ENCODE measurements at regions not wholly inside any gene's neighbourhood (a gene's known extent, or its start where the extent isn't known, plus 50 kb on each side); places are given as distances from the start of the nearest gene placed in this dataset.
"Not testable (repeated sequence)": the region's sequence is repeated elsewhere in the genome, so short reads cannot be mapped to it uniquely, and the experiment has no call there.

- DNase-seq = no peak
Measured at GRCh38 chr6:169000022-169000421, 253.6 kb downstream of the THBS2 start.

GRCh38 chr6:168999392-168999791, 254.3 kb downstream of the THBS2 start:
- peak; percentile 80 for DNase-seq

GRCh38 chr6:168996356-168996625, 257.4 kb downstream of the THBS2 start:
- DNase-seq = no peak

- no peak for DNase-seq
Measured at GRCh38 chr6:168995526-168996355, 257.9 kb downstream of the THBS2 start.

GRCh38 chr6:168994956-168995355, 258.7 kb downstream of the THBS2 start:
- peak; percentile 54 for DNase-seq

- no peak for DNase-seq
Measured at GRCh38 chr6:168992446-168993144, 261.1 kb downstream of the THBS2 start.

- not testable (repeated sequence) for DNase-seq
Measured at GRCh38 chr6:168991695-168992094, 262.0 kb downstream of the THBS2 start.

- DNase-seq = no peak
Measured at GRCh38 chr6:168990019-168990751, 263.5 kb downstream of the THBS2 start.

- DNase-seq = no peak
Measured at GRCh38 chr6:168989421-168989820, 264.2 kb downstream of the THBS2 start.

- peak; percentile 38 for DNase-seq
Measured at GRCh38 chr6:168988801-168989200, 264.8 kb downstream of the THBS2 start.

- no peak for DNase-seq
Measured at GRCh38 chr6:168988280-168988679, 265.4 kb downstream of the THBS2 start.

GRCh38 chr6:168985705-168986104, 267.9 kb downstream of the THBS2 start:
- no peak for DNase-seq

GRCh38 chr6:168983925-168984324, 269.7 kb downstream of the THBS2 start:
- DNase-seq = no peak

- no peak for DNase-seq
Measured at GRCh38 chr6:168981187-168981586, 272.5 kb downstream of the THBS2 start.

- no peak for DNase-seq
Measured at GRCh38 chr6:168979254-168979653, 274.4 kb downstream of the THBS2 start.

GRCh38 chr6:168972128-168972527, 281.5 kb downstream of the THBS2 start:
- DNase-seq = no peak

GRCh38 chr6:168971549-168971948, 282.1 kb downstream of the THBS2 start:
- no peak for DNase-seq

GRCh38 chr6:168968801-168969200, 284.8 kb downstream of the THBS2 start:
- no peak for DNase-seq

GRCh38 chr6:168968228-168968627, 285.4 kb downstream of the THBS2 start:
- no peak for DNase-seq

- no peak for DNase-seq
Measured at GRCh38 chr6:168967281-168967925, 286.2 kb downstream of the THBS2 start.

- no peak for DNase-seq
Measured at GRCh38 chr6:168964138-168964835, 289.4 kb downstream of the THBS2 start.

- DNase-seq = no peak
Measured at GRCh38 chr6:168962886-168963285, 290.8 kb downstream of the THBS2 start.

GRCh38 chr6:168961264-168961656, 292.4 kb downstream of the THBS2 start:
- no peak for DNase-seq
